ENCODE measurements at regions not wholly inside any gene's neighbourhood (a gene's known extent, or its start where the extent isn't known, plus 50 kb on each side); places are given as distances from the start of the nearest gene placed in this dataset.
"Not testable (repeated sequence)": the region's sequence is repeated elsewhere in the genome, so short reads cannot be mapped to it uniquely, and the experiment has no call there.

DNA sequence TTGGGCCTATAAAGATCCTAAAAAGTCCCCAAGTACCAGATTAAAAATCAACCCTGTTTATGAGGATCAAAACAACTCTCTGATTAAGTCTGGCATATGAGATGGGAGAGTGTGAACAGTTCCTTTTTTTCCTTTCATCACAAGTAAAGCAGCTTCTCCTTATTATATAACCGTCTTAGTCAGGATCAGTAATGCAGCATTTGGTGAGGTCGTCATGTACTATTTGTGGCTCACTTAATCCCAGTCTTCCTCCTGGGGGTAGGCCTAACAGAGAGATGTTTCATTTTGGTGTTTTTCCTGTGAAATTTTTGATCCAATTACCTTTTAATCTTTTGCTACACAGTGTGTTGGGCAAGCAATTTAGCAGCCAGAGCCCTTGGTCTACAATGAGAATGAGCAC lies 333.1 kb upstream of the KCNMB2 start:
- no peak for DNase-seq (ENCODE audit: low read depth, low spot score)
- in situ Hi-C loops (cut with HindIII; ENCODE audit: low pct_unique_long_range_greater_than_20kb, low sequenced_read_pairs): no loop called here

DNA sequence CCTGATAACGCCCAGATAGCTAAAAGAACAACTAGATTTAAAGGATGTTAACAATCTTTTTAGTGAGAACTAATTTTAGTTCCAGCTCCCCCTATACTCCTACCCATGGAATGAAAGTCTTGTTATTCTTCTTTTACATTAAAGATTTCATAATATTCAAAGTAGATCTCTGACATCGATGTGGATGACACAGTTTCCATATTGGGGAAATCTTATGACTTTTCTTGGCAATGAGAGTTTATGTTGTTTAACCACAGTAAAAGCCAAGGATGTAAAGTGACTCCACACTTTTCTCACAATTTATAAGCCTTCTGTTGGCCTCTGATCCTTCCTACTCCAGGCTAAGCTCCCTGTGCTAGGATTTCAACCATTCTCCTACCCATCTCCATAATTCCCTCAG lies 332.6 kb upstream of the KCNMB2 start:
- in situ Hi-C loops (cut with HindIII; ENCODE audit: low pct_unique_long_range_greater_than_20kb, low sequenced_read_pairs): no loop called here
- DNase-seq (ENCODE audit: low read depth, low spot score): no peak

DNA sequence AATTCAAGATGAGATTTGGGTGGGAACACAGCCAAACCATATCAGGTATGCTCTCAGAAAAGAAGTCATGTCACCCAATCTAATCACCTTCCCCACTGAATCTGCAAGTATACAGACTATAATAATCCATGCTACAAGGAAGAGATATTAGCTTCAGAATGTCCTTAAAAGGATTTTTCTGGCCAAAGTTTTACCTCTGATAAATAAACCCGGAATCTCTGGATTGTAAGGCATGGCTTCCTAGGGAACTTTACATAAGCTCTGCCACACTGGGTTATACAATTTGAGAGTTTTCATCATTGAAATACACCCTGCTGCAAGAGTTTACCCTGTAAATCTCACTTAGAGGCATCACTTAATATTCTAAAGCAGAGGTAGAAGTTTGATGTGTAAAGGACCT lies 330.5 kb upstream of the KCNMB2 start:
- DNase-seq (ENCODE audit: low read depth, low spot score): no peak
- in situ Hi-C loops (cut with HindIII; ENCODE audit: low pct_unique_long_range_greater_than_20kb, low sequenced_read_pairs): no loop called here

DNA sequence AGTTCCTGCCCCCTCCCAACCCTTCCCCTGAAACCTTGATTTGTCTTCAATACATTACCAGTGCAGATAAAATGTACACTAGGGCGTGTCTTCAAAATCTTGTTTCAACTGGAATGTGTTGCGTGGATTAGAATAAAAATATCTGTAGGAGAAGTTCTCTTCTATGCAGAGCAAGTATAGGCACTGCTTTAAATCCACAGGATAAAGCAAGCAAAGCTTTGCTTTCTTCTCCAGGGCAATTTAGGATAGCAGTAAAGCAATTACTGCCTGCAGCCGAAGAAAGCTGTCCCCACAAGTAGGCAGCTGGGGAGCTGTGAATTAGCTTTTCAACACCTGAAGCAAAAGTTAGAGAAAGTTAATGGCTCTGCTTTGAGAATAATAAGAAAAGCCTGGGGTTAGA lies 329.7 kb upstream of the KCNMB2 start:
- in situ Hi-C loops (cut with HindIII; ENCODE audit: low pct_unique_long_range_greater_than_20kb, low sequenced_read_pairs): no loop called here
- DNase-seq (ENCODE audit: low read depth, low spot score): no peak

DNA sequence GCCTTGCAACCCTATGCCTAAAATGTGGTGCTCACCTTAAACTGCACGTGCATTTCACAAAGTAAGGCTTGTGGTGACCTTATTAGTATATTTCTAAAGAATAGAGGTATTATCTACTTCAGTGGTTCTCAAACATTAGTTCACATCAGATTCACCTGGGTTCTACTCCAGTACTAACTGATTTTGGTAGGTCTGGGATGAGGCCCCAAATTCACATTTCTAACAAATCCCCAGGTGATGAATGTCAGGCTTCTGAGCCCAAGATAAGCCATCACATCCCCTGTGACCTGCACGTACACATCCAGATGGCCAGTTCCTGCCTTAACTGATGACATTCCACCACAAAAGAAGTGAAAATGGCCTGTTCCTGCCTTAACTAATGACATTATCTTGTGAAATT lies 329.1 kb upstream of the KCNMB2 start:
- in situ Hi-C loops (cut with HindIII; ENCODE audit: low pct_unique_long_range_greater_than_20kb, low sequenced_read_pairs); DNase-seq (ENCODE audit: low read depth, low spot score): not testable (repeated sequence)

DNA sequence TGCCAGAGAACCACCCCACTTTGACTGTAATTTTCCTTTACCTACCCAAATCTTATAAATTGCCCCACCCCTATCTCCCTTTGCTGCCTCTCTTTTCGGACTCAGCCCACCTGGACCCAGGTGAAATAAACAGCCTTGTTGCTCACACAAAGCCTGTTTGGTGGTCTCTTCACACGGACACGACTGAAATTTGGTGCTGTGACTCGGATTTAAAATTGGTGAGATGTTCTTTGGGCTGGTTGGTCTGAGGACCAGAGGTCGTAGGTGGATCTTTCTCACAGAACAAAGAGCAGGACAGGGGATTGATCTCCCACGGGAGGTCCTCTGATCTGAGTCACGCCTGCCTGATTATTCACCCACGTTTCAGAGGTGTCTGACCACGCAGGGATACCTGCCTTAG lies 328.6 kb upstream of the KCNMB2 start:
- DNase-seq (ENCODE audit: low read depth, low spot score); in situ Hi-C loops (cut with HindIII; ENCODE audit: low pct_unique_long_range_greater_than_20kb, low sequenced_read_pairs): not testable (repeated sequence)

DNA sequence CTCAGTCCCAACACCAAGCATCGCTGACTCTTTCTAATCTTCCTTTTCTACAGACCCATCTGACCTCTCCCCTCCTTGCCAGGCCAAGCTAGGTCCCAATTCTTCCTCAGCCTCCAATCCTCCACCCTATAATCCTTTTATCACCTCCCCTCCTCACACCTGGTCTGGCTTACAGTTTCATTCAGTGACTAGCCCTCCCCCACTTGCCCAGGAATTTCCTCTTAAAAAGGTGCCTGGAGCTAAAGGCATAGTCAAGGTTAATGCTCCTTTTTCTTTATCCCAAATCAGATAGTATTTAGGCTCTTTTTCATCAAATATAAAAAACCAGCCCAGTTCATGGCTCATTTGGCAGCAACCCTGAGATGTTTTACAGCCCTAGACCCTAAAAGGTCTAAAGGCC lies 327.1 kb upstream of the KCNMB2 start:
- in situ Hi-C loops (cut with HindIII; ENCODE audit: low pct_unique_long_range_greater_than_20kb, low sequenced_read_pairs); DNase-seq (ENCODE audit: low read depth, low spot score): not testable (repeated sequence)

DNA sequence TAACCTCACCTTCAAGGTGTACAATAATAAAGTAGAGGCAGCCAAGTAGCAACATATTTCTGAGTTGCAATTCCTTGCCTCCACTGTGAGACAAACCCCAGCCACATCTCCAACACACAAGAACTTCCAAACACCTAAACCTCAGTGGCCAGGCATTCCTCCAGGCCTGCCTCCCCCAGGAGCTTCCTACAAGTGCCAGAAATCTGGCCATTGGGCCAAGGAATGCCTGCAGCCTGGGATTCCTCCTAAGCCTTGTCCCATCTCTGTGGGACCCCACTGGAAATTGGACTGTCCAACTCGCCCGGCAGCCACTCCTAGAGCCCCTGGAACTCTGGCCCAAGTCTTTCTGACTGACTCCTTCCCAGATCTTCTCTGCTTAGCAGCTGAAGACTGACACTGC lies 326.6 kb upstream of the KCNMB2 start:
- in situ Hi-C loops (cut with HindIII; ENCODE audit: low pct_unique_long_range_greater_than_20kb, low sequenced_read_pairs); DNase-seq (ENCODE audit: low read depth, low spot score): not testable (repeated sequence)

DNA sequence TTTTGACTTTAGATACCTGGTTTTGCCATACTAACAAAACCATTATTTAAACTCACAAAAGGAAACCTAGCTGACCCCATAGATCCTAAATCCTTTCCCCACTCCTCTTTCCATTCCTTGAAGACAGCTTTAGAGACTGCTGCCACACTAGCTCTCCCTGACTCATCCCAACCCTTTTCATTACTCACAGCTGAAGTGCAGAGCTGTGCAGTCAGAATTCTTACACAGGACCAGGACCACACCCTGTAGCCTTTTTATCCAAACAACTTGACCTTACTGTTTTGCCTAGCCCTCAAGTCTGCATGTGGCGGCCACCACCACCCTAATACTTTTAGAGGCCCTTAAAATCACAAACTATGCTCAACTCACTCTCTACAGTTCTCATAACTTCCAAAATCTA lies 325.1 kb upstream of the KCNMB2 start:
- DNase-seq (ENCODE audit: low read depth, low spot score): not testable (repeated sequence)

DNA sequence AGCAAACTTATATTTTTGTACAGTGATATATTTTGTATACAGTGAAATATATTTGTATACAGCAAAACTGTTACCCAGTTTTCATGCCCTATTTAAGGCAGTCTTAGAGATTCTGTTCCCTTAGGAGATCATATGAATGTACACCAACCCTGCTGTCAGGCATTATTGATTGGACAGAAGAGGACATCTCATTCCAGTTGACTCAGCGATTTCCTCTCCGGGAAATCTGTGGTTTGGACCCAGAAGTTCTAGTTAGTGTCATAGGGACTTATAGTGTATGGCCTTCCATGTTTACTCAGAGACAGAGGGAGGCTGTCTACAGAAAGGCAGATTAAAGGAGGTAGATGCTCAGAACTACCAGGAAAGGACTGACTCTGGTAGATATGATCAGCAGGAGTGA lies 318.8 kb upstream of the KCNMB2 start:
- DNase-seq (ENCODE audit: low read depth, low spot score): no peak
- in situ Hi-C loops (cut with HindIII; ENCODE audit: low pct_unique_long_range_greater_than_20kb, low sequenced_read_pairs): no loop called here

More for the DNA sequence above, 325.1 kb upstream of the KCNMB2 start:
- in situ Hi-C loops (cut with HindIII; ENCODE audit: low pct_unique_long_range_greater_than_20kb, low sequenced_read_pairs): not testable (repeated sequence)

DNA sequence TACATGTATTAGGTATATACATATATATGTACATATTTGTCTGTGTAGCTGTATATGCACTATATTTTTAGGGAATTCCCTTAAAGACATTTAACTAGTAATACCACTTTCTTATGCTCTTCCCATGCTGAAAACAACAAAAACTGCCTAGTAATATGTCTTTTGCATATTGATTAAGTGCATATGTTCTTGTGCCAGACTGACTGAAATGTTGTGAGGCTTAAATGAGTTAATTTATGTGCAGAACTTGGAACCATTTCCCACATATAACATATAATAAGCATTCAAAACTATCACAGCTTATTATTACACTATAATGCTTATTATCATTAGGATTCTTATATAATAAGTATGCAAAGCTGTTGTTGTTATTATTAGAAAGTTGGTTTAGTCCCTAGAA lies 318.0 kb upstream of the KCNMB2 start:
- in situ Hi-C loops (cut with HindIII; ENCODE audit: low pct_unique_long_range_greater_than_20kb, low sequenced_read_pairs): no loop called here
- no peak for DNase-seq (ENCODE audit: low read depth, low spot score)

DNA sequence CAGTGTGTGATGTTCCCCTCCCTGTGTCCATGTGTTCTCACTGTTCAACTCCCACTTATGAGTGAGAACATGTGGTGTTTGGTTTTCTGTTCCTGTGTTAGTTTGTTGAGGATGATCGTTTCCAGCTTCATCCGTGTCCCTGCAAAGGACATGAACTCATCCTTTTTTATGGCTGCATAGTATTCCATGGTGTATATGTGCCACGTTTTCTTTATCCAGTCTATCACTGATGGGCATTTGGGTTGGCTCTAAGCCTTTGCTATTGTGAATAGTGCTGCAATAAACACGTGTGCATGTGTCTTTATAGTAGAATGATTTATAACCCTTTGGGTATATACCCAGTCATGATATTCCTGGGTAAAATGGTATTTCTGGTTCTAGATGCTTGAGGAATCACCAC lies 316.6 kb upstream of the KCNMB2 start:
- in situ Hi-C loops (cut with HindIII; ENCODE audit: low pct_unique_long_range_greater_than_20kb, low sequenced_read_pairs): not testable (repeated sequence)

DNA sequence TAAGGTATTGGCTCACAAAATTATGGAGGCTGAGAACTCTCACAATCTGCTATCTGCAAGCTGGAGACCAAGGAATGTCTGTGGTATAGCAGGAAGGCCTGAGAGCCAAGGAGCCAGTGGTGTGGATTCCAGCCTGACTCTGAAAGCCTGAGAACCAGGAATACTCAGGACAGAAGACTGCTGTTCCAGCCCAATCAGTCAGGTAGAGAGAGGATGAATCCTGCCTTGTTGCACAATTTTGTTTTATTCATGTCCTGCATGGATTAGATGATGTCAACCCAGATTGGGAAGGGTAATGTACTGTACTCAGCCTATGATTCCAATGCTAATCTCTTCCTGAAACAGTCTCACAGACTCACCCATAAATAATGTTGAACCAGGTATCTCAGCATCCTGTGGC lies 312.4 kb upstream of the KCNMB2 start:
- in situ Hi-C loops (cut with HindIII; ENCODE audit: low pct_unique_long_range_greater_than_20kb, low sequenced_read_pairs): no loop called here

More for the DNA sequence above, 316.6 kb upstream of the KCNMB2 start:
- not testable (repeated sequence) for DNase-seq (ENCODE audit: low read depth, low spot score)

DNA sequence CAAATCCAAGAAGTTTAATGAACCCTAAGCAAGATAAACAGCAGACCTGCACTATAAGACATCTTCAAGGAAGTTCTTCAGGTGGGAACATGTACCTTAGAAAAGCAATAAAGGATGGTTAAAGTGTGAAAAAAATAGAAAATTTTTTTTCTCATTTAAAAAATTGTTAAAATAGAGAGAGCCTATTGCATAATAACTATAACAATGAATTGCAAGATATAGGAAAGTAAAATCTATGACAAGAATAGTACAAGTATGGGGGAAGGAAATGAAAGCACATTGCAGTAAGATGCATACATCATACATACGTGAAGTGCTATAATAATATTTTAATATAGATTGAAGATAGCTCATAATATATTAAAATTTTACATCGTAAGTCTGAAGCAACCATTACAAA lies 310.1 kb upstream of the KCNMB2 start:
- no peak for DNase-seq (ENCODE audit: low read depth, low spot score)
- in situ Hi-C loops (cut with HindIII; ENCODE audit: low pct_unique_long_range_greater_than_20kb, low sequenced_read_pairs): no loop called here

More for the DNA sequence above, 312.4 kb upstream of the KCNMB2 start:
- no peak for DNase-seq (ENCODE audit: low read depth, low spot score)

DNA sequence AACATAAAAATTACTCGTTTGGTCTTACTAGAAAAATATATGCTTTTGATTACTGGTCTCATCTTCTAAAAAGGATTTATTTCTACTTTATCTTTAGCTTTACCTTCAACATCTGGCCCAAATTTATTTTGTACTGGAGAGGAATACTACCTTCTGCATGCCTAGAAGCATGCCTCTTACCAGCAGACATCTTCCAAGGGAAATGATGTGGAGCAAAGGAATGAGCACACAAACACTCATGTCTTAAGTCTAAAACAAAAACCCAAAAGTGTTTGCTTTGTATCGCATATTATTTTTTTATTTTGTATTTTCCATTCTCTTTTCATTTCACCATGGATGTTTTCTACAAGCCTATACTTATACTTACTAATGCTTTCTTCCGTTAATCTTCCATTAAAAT lies 304.6 kb upstream of the KCNMB2 start:
- no peak for DNase-seq (ENCODE audit: low read depth, low spot score)
- in situ Hi-C loops (cut with HindIII; ENCODE audit: low pct_unique_long_range_greater_than_20kb, low sequenced_read_pairs): no loop called here

DNA sequence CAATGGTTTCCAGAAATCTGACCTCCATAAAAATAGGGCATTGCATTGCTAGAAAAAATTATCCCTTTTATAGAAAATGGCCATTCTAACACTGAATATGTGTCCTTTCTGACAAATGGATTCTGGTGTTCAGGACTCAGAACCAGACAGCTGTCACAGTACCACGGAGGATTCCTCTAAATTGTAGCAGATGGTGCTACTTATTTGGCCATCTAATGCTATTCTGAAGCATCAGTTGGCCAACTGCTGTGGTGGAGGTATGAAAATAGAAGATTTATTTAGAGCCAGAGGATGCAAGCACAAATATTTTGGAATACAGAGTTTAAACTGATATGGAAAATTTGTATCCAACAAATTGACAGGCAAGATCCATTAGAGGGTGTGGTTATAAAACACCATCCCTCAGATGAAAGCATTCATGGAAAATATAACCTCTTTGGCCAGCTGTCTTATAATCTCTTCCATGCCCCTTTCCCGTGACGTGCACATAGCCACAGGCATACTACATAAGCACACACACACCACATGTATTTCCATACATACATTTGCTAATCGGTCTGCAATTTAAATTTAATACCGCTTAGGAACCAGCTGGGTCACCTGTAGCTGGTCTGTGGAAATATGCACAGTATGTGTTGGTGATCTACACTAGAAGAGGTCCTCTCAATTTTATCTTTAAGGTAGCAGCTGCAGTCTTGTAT lies 302.7 kb upstream of the KCNMB2 start:
- DNase-seq (ENCODE audit: low read depth, low spot score): no peak
- in situ Hi-C loops (cut with HindIII; ENCODE audit: low pct_unique_long_range_greater_than_20kb, low sequenced_read_pairs): no loop called here

DNA sequence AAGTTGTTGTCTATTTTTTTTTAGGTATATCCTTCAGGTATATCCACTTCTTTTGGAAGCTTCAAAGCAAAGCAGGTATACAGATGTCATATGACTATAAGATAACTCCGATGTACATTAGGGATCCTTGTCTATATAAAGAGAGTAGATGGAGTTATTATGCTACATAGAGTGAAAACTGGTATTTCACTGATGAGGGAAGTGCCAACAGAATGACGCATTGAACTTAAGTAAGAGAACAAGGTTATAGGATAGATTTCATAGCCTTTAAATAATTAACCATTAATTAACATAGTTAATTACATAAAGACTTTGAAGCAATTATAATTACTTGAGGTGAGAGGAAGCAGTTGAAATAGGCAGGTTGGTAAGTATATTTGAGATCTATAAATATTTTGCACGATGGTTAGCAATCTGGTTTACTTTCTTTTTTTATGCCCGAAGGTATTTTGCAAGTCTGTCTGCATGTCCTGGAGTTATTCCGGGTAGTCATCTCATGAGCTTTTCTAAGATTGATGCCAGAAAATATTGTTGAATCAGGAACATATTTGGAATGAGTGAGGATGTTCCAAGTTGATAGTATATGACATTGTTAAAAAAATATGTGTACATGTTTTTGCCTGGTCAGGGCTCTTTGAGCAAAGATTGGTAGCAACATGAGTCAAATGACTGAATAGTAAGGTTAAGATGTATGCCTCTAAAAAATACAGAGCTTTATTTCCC lies 299.5 kb upstream of the KCNMB2 start:
- in situ Hi-C loops (cut with HindIII; ENCODE audit: low pct_unique_long_range_greater_than_20kb, low sequenced_read_pairs): no loop called here
- DNase-seq (ENCODE audit: low read depth, low spot score): no peak

DNA sequence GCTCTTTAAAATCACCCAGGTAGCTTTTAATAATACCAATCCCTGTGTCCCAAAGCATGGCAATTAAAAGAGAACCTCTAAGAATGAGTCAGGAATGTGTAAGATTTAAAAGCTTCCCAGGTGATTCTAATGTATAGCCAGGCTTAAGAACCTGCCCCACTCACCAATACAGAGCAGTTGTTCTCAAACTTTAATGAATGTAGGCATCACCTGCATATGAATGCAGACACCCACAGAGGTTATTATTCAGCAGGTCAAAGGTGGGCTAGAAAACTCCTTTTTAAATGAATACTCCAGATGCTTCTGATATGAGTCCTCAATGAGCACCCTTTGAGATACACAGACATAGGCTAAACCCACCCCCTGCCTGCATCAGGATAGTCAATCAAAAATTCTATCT lies 298.1 kb upstream of the KCNMB2 start:
- no peak for DNase-seq (ENCODE audit: low read depth, low spot score)
- in situ Hi-C loops (cut with HindIII; ENCODE audit: low pct_unique_long_range_greater_than_20kb, low sequenced_read_pairs): no loop called here
